Stimulated activated CD8-positive, alpha-beta memory T cell treated with anti-CD3 and anti-CD28 coated beads, Interleukin-7, amount 100 ng/mL, for 48 hours (primary cell): ENCODE measurements at regions not wholly inside any gene's neighbourhood (a gene's known extent, or its start where the extent isn't known, plus 50 kb on each side); places are given as distances from the start of the nearest gene placed in this dataset.
"Not testable (repeated sequence)": the region's sequence is repeated elsewhere in the genome, so short reads cannot be mapped to it uniquely, and the experiment has no call there.

ENCODE experiments used
- DNase-seq, 2 donors: peaks; one replicate each; pipeline ENCODE4 v3.0.0-alpha.2; 2020; ENCODE audit warnings: low read depth in 1 of 2; ENCODE audit errors: extremely low read depth in 1 of 2

DNA sequence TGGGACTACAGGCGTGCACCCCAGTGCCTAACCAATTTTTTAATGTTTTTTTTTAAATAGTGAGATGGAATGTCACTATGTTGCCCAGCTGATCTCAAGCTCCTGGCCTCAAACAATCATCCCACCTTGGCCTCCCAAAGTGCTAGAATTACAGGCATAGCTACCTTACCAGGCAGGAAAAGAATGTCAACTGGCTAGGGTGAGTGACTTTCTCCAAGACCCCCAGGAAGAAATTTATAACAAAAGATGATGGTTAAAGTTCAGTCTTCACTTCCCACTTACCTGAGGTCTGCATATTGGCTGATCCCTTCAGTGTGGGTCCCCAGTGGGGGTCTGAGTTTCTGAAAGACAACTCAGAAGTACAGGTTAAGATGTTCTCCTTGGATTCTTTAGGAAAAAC, 893.0 kb downstream of the UQCRFS1 start:
- DNase-seq = no peak

DNA sequence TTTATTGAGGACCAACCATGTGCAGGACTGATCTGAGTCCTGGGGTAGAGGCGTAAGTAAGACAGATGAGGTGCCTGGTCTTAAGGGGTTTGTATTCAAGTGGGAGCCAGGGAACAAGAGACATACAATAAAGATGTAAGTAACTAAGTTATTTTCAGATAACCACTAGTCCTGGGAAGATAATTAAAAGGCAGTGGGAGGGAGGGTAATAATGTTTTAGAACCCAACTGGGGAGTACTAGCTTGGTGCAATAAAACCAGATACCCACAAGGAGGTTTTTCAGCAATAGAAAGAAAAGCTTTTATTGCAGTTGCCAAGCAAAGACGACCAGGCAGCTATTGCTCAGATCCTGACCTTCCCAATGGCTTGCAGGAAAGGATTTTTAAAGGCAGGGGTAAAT, 893.7 kb downstream of the UQCRFS1 start:
- no peak for DNase-seq

DNA sequence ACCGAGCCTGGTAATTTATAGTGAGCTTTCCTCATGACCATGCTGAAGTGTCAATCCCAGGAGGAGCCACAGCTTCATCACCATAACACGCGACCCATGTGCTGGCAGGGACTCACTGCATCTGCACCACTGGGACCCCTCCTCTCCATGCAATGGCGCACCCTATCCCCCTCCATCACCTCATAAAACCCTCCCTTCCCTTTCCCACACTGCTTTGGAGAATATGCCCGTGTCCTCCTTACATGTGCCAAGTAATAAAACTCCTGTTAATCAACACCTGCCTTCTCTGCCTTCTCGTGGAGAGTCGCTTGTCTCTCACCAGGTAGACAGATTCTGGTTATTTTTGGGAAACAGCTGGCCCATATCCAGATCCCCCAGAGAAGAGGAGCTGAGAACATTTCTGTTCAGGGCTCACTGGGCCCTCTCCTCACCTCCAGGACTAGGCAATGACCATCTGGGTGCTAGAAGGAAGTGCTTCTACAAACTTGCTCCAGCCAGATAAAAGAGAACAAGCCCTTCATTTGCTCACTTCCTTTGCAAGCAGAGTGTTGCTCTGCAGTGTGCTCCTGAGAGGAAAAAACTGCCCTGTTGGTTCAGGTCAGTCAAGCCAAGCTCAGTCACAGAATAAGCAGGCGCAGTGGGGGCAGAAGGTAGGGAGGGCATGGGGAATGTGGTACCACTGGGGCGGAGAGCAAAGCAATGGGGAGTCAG, 894.3 kb downstream of the UQCRFS1 start:
- DNase-seq = no peak

DNA sequence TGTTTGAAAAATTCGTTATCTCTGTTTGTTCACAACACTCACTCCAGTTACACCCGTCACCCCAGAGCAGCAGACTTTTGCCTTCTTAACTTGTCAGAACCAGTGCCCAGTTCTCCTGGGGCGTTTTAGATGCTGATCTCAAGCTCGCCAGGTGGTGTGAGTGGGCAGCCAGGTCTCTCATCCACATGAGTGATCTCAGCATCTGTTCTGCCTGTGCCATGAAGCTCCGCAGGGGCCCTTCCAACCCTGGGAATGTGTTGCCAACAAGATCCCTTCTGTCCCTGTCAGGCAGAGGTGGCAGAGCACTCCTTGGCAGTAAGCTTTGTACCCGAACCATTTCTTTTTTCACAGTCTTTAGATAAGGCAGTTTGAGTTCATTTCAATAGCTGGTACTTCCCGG, 896.5 kb downstream of the UQCRFS1 start:
- no peak for DNase-seq

DNA sequence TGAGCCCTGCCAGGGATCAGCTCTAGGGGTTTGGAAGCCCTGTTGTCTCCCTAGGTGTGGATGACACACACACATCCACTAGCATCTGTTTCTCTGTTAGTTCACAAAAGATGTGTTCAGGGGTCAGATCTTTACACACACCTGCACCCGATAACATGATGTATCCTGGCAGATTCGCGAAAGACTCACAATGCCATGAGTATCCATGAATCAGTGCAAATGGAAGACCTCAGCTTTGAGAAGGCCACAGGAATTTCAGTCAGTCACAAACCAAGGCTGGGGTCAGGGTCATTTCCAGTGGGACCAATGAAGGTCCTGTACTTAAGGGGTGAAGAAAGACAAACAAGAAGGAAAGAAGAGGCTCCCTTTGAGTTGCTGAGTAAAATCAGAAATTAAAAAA, 898.2 kb downstream of the UQCRFS1 start:
- no peak for DNase-seq

DNA sequence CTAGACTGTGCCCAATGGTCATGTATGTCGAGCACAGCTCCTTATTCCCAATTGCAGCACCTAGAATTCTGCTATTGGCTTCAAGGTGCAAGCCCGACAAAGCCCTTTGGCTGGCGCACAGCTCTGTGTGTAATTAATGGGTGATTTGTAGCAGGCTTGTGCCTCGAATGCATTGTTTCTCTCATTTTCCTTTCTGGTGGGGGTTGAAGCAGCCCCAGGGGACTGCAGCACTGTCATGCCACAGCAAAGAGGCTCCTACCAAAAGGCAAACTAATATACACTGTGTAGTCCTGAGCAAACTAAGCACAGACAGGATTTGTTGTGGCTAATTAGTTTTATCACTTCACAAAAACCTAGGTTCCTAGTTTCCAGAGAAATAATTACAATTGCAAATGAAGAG, 898.7 kb downstream of the UQCRFS1 start:
- DNase-seq = no peak

DNA sequence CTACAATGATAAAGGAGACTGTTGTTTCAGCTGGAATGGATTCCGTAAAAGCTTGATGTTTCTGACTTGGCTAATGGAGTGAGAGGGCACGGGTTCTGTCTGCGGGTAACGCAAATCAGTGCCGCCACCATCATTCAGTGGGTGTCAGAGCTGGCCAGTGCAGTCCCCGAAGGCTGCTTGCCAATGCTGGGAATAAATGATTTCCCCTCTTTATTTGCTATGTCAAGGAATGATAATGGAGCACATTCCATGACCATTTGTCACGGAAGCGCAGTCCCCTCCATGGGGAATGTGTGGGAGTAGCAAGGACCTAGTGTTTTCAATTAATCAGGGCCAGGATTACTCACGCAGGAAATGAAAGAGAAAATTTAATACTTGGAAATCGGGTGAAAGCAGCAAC, 899.3 kb downstream of the UQCRFS1 start:
- no peak for DNase-seq

DNA sequence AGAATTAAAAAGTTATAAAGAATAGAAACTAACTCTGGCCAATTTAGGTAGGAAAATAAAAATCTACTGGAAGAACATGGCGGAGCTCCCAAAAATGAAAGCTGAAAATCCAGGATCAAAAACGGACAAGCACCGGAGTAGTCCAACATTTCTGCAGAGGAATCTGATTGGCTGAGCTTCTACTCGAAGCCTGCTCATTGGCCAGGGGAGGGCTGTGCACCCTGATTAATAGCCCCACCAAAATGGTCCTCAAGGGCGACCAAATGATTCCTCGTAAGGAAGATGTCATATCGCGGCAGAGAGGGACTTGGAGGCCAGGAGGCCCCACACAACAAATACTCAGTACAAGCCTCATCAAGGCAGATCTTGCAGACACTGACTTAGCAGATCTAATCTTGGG, 900.7 kb downstream of the UQCRFS1 start:
- DNase-seq = no peak

DNA sequence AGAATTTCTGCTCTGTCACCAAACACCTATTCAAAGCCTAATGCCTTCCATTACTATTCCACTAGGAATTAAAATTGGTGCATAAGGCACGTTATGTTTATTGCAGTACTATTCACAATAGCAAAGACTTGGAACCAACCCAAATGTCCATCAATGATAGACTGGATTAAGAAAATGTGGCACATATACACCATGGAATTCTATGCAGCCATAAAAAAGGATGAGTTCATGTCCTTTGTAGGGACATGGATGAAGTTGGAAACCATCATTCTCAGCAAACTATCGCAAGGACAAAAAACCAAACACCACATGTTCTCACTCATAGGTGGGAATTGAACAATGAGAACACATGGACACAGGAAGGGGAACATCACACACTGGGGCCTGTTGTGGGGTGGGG, 902.1 kb downstream of the UQCRFS1 start:
- not testable (repeated sequence) for DNase-seq

DNA sequence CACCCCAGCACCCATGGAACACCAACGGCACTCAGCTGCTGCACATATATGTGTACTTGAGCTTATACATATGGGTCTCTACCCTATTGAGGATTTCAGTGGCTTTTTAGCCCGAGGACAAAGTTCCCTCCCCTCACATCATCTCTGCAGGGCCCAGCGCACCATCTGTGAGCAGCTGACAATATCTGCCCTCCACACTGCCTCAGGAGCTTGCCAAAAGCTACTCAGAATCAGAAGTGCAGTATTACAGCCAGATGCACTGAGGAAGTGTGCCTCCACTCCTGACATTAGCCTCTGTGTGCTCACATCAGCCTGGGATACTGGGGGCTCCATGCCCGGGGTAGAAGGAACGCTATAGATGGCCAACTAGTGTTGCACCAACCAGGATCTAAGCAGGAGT, 903.9 kb downstream of the UQCRFS1 start:
- no peak for DNase-seq

DNA sequence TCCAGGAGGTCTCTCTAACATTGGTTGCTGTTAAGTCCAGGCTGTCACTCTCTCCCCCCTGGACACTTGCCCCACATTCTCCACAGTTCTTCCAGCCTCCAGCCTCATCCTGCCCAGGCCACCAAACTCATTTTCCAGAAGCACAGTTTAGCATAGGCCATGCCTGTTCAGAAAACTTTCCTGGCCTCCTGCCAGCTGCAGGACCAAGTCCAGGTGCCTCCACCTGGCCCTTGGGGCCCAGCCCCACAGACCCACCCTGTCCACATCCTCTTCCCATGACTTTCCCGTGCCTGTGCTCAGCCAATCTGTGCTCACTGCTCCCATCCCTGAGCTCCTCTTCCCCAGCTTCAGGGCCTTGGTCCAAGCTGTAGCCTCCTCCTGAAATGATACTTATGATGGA, 905.0 kb downstream of the UQCRFS1 start:
- no peak for DNase-seq

DNA sequence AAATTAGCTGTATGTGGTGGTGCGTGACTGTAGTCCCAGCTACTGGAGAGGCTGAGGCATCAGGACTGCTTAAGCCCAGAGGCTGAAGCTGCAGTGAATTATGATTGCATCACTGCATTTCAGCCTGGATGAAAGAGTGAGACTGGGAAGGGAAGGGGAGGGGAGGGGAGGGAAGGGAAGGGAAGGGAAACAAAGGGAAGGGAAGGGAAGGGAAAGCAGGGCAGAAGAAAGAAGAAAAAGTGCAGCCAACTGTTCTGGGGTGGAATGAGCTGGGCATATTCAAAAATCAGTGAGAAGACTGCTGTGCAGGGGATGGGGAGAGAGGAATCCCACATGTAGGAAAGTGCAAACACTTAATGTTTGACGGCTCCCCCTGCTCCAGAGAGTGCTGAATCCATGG, 905.5 kb downstream of the UQCRFS1 start:
- no peak for DNase-seq

DNA sequence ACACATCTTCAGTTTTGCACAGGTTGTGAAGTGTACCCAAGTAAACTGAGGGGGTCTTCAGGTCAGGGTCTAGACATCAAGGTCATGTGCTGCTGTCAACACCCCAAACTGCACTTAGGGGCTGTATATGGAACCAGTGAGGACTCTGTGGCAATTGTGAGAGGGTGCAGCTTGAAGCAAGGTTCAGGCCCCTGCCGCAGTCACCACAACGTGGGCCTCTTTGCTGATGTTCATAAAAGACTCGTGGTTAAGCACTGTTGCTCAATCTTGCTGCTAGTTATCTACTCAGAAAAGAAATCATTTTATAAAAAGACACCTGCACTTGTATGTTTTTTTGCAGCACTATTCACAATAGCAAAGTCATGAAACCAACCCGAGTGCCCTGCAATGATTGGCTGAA, 907.4 kb downstream of the UQCRFS1 start:
- no peak for DNase-seq

DNA sequence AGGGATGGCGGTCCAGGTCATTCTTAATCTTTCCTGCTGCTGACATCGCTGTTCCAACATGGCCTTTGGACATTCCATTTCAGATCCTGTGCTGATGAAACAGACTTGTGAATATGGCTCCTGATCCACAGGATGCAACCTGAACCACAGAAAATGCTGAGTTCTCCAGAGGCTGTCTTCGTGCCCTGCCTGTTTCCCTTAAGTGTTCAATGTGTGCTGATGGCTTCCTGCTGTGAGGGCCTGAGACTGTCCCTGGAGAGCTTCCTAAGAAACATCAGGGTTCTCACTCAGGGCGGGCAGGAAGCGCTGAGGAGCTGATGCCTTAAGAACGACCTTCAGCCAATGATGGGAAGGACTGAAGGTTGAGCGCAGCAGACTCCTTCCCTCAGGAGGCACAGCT, 909.4 kb downstream of the UQCRFS1 start:
- DNase-seq = no peak

DNA sequence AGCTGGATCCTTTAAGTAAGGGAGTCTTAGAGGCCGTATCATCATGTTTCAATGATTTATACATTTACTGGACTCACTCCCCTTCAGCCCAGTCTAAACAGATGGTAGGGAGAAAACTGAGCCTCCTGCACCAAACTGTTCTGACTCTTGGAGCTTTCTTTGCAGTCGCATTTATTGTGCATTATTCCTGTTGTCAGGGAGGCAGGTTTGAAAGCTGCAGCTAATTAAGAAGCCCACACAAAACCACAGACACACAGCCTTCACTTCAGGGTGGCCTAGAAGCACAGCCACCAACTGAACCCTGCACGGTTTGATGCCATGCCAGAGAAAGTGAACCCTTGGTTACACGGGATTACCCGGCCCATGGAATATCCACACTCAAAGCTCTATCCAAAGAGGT, 911.0 kb downstream of the UQCRFS1 start:
- no peak for DNase-seq

DNA sequence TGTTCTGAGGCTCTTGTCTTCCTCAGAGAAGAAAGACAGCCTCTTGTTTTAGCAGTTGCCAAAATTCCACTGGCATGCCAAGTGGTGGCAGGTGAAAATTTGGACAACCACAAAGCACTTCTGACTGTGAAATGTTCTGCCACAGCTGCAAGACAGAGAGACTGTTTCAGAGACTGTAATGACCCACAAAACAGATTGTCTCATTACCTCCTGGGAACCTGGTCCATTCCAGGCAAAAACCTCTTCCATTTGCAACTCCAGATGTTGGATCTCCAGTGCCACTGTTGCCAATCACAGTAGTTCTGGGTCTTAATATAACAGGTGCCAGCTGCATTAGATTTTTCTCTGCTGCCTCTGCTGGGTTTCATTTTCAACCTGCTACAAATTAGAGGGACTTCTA, 911.5 kb downstream of the UQCRFS1 start:
- DNase-seq = no peak

DNA sequence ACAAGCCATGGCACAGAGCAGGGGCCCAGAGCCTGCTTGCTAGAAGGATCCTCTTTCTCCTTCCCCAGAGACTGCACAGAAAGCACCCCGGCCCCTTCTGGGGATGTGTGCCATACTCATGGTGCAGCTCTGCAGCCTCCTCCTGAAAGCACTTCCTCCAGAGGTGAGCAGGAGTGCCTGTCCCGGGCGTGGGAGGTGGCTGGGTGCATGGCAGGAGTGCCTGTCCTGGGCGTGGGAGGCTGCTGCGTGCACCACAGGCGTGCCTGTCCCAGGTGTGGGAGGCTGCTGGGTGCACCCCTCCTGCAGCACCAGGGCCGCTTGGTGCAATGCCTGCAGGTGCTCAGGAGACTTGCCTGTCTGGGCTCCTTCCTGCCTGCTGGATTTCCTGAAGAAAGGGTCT, 913.3 kb downstream of the UQCRFS1 start:
- DNase-seq = no peak

DNA sequence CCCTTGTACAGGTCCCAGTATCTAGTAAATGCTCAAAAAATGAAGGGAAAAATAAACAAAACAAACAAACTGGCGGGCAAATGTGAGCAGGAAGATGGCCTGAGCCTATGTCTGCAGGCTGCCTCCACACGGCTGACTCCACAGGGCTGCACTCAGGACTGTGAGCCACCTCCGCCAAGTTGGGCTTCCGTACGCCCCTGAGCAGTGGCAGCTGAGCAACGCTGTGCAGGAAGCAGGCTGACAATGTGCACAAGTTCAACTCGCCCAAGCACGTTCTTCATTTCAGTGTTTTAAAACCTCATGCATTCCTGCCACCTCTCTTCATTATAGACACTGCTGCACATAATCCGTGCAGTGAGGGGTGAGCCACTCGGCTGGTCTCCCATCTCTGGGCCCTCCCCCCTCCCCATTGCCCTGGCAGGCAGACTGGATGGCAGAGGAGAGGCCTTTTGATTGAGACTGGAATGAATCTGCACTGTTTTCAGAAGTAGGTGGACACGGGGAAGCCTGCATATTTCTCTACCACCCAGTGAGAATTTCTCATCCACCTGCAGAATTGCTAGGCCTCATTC, 915.3 kb downstream of the UQCRFS1 start:
- DNase-seq = no peak

DNA sequence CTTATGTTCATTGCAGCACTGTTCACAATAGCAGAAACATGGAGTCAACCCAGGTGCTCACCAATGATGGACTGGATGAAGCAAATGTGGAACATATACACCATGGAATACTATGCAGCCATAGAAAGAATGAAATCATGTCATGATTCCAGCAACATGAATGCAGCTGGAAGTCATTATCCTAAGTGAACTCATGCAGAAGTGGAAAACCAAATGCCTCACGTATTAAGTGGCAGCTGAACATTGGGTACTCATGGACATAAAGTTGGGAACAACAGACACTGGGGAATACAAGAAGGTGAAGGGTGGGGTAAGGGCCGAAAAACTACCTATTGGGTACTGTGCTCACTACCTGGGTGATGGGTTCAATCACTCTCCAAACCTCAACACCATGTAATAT, 915.9 kb downstream of the UQCRFS1 start:
- no peak for DNase-seq

DNA sequence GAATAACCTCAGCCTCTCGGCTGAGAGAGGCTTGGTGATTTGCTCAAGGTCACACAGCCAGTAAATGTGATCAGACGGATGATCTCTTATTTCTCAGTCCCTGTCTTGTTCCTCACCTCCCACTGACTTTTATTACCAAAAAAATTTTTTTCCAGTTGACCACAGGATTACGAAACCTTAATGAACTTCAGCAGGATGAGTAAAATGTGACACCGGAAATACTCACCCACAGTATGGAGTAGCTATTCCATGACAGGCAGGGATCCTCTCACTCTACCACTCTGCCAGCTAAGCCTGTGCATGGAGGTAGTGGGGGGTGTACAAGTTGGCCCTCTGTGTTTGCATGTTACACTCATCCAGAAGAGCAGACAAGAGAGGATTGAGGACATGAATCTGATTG, 916.4 kb downstream of the UQCRFS1 start:
- DNase-seq = no peak

DNA sequence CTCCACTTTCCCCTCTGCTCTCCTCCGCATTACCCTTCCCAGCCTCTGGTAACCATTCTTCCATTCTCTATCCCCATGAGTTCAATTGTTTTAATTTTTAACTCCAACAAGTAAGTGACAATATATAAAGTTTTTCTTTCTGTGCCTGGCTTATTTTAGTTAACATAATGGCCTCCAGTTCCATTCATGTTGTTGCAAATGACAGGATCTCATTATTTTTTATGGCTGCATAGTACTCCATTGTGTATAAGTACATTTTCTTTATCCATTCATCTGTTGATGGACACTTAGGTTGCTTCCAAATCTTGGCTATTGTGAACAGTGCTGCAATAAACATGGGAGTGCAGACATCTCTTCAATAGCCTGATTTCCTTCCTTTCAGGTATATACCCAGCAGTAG, 918.0 kb downstream of the UQCRFS1 start:
- not testable (repeated sequence) for DNase-seq

DNA sequence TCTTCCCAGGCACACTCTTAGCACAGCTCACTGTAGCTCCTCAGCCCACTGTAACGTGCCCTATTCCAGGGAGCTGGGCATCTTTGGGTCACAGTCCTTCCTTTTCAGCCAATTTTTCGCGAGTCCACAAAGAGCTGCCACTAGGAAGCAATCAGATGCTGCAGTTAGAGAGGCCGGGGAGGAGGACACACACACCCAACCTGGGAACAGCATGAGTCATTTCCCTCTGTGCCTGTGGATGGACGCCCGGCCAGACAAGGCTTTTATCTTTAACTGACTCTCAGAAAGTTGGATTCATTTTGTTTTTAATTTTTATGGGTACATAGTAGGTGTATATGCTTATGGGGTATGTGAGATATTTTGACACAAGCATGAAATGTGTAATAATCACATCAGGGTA, 918.6 kb downstream of the UQCRFS1 start:
- DNase-seq = no peak

DNA sequence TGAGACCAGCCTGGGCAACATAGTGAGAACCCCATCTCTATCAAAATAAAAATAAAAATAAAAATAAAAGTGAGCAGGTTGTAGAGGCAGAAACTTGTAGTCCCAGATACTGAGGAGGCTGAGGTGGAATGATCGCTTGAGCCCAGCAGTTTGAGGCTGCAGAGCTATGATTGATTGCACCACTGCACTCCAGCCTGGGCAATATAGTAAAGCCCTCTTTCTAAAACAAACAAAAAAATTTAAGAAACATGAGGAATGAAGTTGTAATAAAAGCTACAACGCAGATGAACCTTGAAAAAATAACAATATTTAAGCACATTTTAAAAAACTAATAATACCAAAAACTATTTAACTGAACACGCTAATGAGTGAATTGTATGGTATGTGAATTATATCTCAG, 919.3 kb downstream of the UQCRFS1 start:
- DNase-seq = no peak
